GM06990 (cell line): ENCODE measurements at regions not wholly inside any gene's neighbourhood (a gene's known extent, or its start where the extent isn't known, plus 50 kb on each side); places are given as distances from the start of the nearest gene placed in this dataset.

ENCODE experiments used
- DNase-seq: peaks from one replicate; pipeline ENCODE4 v3.0.0-alpha.2; 2011; ENCODE audit not compliant: insufficient read length; ENCODE audit errors: extremely low read depth
- H3K27me3 ChIP-seq: replicated peaks from 2 replicates; pipeline ENCODE4 v1.6.0; 2011; ENCODE audit warnings: low read length; ENCODE audit not compliant: control insufficient read depth, insufficient read depth
- H3K36me3 ChIP-seq: 2 replicates; pipeline ENCODE4 v1.5.1; 2011; ENCODE audit warnings: low read length; ENCODE audit not compliant: control insufficient read depth, insufficient read depth
- H3K4me3 ChIP-seq: replicated peaks from 2 replicates; pipeline ENCODE4 v1.5.1; 2011; ENCODE audit warnings: low read depth, mild to moderate bottlenecking, control low read depth, low read length
- CTCF ChIP-seq: IDR thresholded peaks from 2 replicates; pipeline ENCODE4 v1.5.1; 2011; ENCODE audit warnings: low read length, control low read depth, mild to moderate bottlenecking, inconsistent platforms; ENCODE audit not compliant: insufficient read depth, poor library complexity, severe bottlenecking

- H3K4me3 ChIP-seq: no peak overlapping the region
- no peak for TF ChIP-seq CTCF
- no peaks in the 10 kb centered on the region; the same call in 1 of the 2 replicates for H3K27me3 ChIP-seq
- H3K36me3 ChIP-seq: no peaks in the 10 kb centered on the region
- DNase-seq: no peak
Measured at GRCh38 chr2:41944220-41944880, 103.5 kb upstream of the PKDCC start.

DNA sequence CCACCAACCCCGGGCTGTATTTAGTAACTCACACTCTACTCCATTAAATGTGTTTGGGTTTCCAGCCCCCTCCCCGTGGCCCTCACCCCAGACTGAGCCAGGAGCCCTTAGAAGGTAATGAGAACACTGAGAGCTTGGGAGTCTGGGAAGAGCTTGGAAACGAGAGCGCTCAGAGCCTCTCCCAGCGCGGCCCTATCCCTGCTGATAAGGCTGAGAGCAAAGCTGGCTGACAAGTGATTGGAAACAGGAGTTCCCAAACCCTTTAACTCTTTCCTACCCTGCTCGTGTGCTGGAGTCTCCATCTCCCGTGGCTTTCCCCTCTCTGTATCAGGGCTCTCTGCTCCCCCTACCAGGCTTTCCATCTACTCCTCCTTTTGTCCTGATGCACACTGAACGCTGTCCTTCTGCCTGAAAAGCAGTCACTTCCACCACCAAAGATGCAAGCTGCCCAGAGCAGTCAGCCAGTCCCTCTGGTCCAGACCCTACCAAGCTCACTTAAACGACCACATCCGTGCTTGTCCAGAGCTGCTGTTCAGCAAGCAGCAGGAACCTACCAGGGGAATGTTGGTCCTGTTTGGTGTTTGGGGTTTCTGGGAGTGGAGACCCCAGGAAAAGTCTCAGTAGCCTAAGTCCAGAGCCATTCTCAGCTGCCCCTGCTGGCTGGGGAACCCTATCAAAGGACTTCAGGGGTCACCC is 100.0 kb upstream of the PKDCC start:
- no peak for TF ChIP-seq CTCF
- Histone ChIP-seq H3K4me3 (no peak overlapping the region), H3K36me3 (no peaks in the 10 kb centered on the region), H3K27me3 (no peaks in the 10 kb centered on the region)
- DNase-seq: no peak

GRCh38 chr2:41948397-41948763 is 99.4 kb upstream of the PKDCC start:
- no peaks in the 10 kb centered on the region for H3K36me3 ChIP-seq
- H3K4me3 ChIP-seq: no peak overlapping the region
- no peak for TF ChIP-seq CTCF
- DNase-seq: no peak
- H3K27me3 ChIP-seq: no peaks in the 10 kb centered on the region

GRCh38 chr2:41949091-41949882 is 98.5 kb upstream of the PKDCC start:
- Histone ChIP-seq H3K27me3 (no peaks in the 10 kb centered on the region), H3K4me3 (no peak overlapping the region), H3K36me3 (no peaks in the 10 kb centered on the region)
- no peak for TF ChIP-seq CTCF
- DNase-seq: no peak

- no peak for TF ChIP-seq CTCF
- H3K36me3 ChIP-seq: no peaks in the 10 kb centered on the region
- no peaks in the 10 kb centered on the region; the same call in 1 of the 2 replicates for H3K27me3 ChIP-seq
- DNase-seq: no peak
- H3K4me3 ChIP-seq: no peak overlapping the region
Measured at GRCh38 chr2:41949883-41950665, 97.7 kb upstream of the PKDCC start.
